GM12878 (cell line): ENCODE measurements at regions not wholly inside any gene's neighbourhood (a gene's known extent, or its start where the extent isn't known, plus 50 kb on each side); places are given as distances from the start of the nearest gene placed in this dataset.

ENCODE experiments used
- ATAC-seq: fragments of 200-7000 bp; cut with Tn5 transposase; 3 replicates; pipeline ENCODE4 v1.9.1; 2020; ENCODE audit warnings: mild to moderate bottlenecking, moderate library complexity
- BruUV-seq: library from RNA; stranded (reverse); fragments of 400-500 nt; replicated peaks from 2 replicates; lab custom pipeline; 2021; lab: Mats Ljungman, UMichigan
- CTCF ChIA-PET: fragments of 300-600 bp; sonication (Branson Sonifier 250); formaldehyde crosslinking; extraction: SDS; loops from one replicate; lab custom pipeline; 2021; ENCODE audit warnings: inconsistent platforms; lab: Yijun Ruan, JAX
- POLR2A ChIA-PET: fragments of 350-600 bp; formaldehyde crosslinking; extraction: SDS; loops from one replicate; lab custom pipeline; 2021; ENCODE audit warnings: inconsistent platforms; lab: Charles Lee
- RAD21 ChIA-PET: fragments of 300-600 bp; sonication (Branson Sonifier 250); formaldehyde crosslinking; loops from one replicate; lab custom pipeline; 2023; ENCODE audit warnings: antibody characterized with exemption; ENCODE audit not compliant: unreplicated experiment; lab: Charles Lee
- SMC1A ChIA-PET: fragments of 300-600 bp; sonication (Branson Sonifier 250); formaldehyde crosslinking; loops from one replicate; lab custom pipeline; 2023; ENCODE audit not compliant: unreplicated experiment, uncharacterized antibody; lab: Charles Lee
- DNase-seq: peaks from one replicate; pipeline ENCODE4 v3.0.0-alpha.2; 2011; ENCODE audit warnings: low read depth, low spot score
- FAIRE-seq: peaks from 3 replicates; lab custom pipeline; 2011; peaks lifted over from hg19 to GRCh38; lab: Jason Lieb, UNC
- H2AFZ ChIP-seq: 2 replicates; pipeline ENCODE4 v1.6.0; 2011; ENCODE audit warnings: low read depth, low read length, control low read depth; ENCODE audit not compliant: control insufficient read depth
- H3K27ac ChIP-seq: 2 replicates; pipeline ENCODE4 v1.5.1; 2011; ENCODE audit warnings: control low read depth; ENCODE audit not compliant: control insufficient read depth, insufficient read depth
- H3K27me3 ChIP-seq, 2 experiments: replicated peaks in 1 of 2; 2 replicates each; pipeline versions ENCODE4 v1.6.0 to v1.6.1; 2011; ENCODE audit warnings: low read length in 1 of 2; ENCODE audit not compliant: control insufficient read depth in 2 of 2, insufficient read depth in 2 of 2
- H3K36me3 ChIP-seq, 2 experiments: 2 replicates each; pipeline ENCODE4 v1.5.1; 2011; ENCODE audit warnings: low read length in 1 of 2; ENCODE audit not compliant: control insufficient read depth in 2 of 2, insufficient read depth in 2 of 2
- H3K4me1 ChIP-seq: 2 replicates; pipeline ENCODE4 v1.6.1; 2011; ENCODE audit warnings: mild to moderate bottlenecking, low read length, moderate library complexity, mixed read lengths; ENCODE audit not compliant: control insufficient read depth, insufficient read depth
- H3K4me2 ChIP-seq: 2 replicates; pipeline ENCODE4 v1.6.0; 2011; ENCODE audit warnings: control low read depth; ENCODE audit not compliant: control insufficient read depth, insufficient read depth
- H3K4me3 ChIP-seq: fragments of 200-600 bp; sonication (generic); 2 replicates; pipeline ENCODE4 v1.5.1; 2016
- H3K79me2 ChIP-seq: 2 replicates; pipeline ENCODE4 v1.6.0; 2011; ENCODE audit warnings: low read length; ENCODE audit not compliant: control insufficient read depth, insufficient read depth
- H3K9ac ChIP-seq: 2 replicates; pipeline ENCODE4 v1.8.0; 2011; ENCODE audit warnings: low read length, control low read depth, mixed read lengths; ENCODE audit not compliant: control insufficient read depth, insufficient read depth
- H3K9me3 ChIP-seq: replicated peaks from 3 replicates; pipeline ENCODE4 v1.5.1; 2011; ENCODE audit warnings: mild to moderate bottlenecking, low read length; ENCODE audit not compliant: control insufficient read depth, insufficient read depth
- H4K20me1 ChIP-seq: 2 replicates; pipeline ENCODE4 v1.6.0; 2011; ENCODE audit not compliant: control insufficient read depth, insufficient read depth
- ASH2L ChIP-seq: fragments of 300-600, 200-600 bp; sonication (generic); IDR thresholded peaks from 2 replicates; pipeline ENCODE4 v1.6.1; 2017; ENCODE audit warnings: low read depth, mild to moderate bottlenecking, borderline replicate concordance
- CREM ChIP-seq: IDR thresholded peaks from 2 replicates; pipeline ENCODE4 v1.6.1; 2014; ENCODE audit warnings: antibody characterized with exemption, low read depth
- HCFC1 ChIP-seq: fragments of 150-350 bp; IDR thresholded peaks from 2 replicates; pipeline ENCODE4 v1.6.1; 2014; ENCODE audit warnings: low read length
- JUND ChIP-seq: IDR thresholded peaks from 2 replicates; pipeline ENCODE4 v1.6.1; 2012; ENCODE audit warnings: low read depth, mild to moderate bottlenecking, low read length, improper control_type of control experiment, moderate library complexity
- KDM1A ChIP-seq: fragments of 200-600 bp; sonication (generic); IDR thresholded peaks from 2 replicates; pipeline ENCODE4 v1.6.1; 2016; ENCODE audit warnings: borderline replicate concordance
- KLF5 ChIP-seq: fragments of 450-650 bp; IDR thresholded peaks from 2 replicates; pipeline ENCODE4 v1.6.1; 2014; ENCODE audit warnings: mild to moderate bottlenecking; ENCODE audit not compliant: partially characterized antibody
- NFYA ChIP-seq: IDR thresholded peaks from 2 replicates; pipeline ENCODE4 v1.6.1; 2011; ENCODE audit warnings: low read depth, mild to moderate bottlenecking, low read length, improper control_type of control experiment, borderline replicate concordance
- RAD21 ChIP-seq: IDR thresholded peaks from 2 replicates; pipeline ENCODE4 v1.6.1; 2011; ENCODE audit warnings: mild to moderate bottlenecking, low read depth, low read length, moderate library complexity; ENCODE audit not compliant: insufficient read depth
- RELA ChIP-seq: fragments of 450-650 bp; IDR thresholded peaks from 2 replicates; pipeline ENCODE4 v1.8.0; 2014; ENCODE audit warnings: borderline replicate concordance; ENCODE audit not compliant: partially characterized antibody
- YY1 ChIP-seq: IDR thresholded peaks from 2 replicates; pipeline ENCODE4 v1.6.1; 2011; ENCODE audit warnings: low read depth, mild to moderate bottlenecking, low read length
- WGBS: methylation state at CpG from one replicate; pipeline ENCODE4 v1.1.6; 2016; ENCODE audit warnings: low lambda C conversion rate; ENCODE audit not compliant: insufficient replicate concordance, insufficient coverage; ENCODE audit errors: missing lambda C conversion rate; 5-methylcytosine and 5-hydroxymethylcytosine counted together
- in situ Hi-C: fragments of 300-500 bp; cut with MboI; formaldehyde crosslinking; loops from 9 replicates; pipeline ENCODE4 v1.14.3; 2018; ENCODE audit warnings: mixed read lengths
- intact Hi-C: fragments of 100-400 bp; cut with micrococcal nuclease; formaldehyde crosslinking; loops from one replicate; pipeline ENCODE4 v1.14.2; 2022; ENCODE audit not compliant: unreplicated experiment
- TF ChIP-seq, protein P1 (sequence below): fragments of 450-650 bp; IDR thresholded peaks from 2 replicates; pipeline ENCODE4 v1.6.1; 2016; ENCODE audit warnings: mild to moderate bottlenecking
- TF ChIP-seq, protein P2 (sequence below): fragments of 450-650 bp; IDR thresholded peaks from 2 replicates; pipeline ENCODE4 v1.6.1; 2017; ENCODE audit warnings: mild to moderate bottlenecking, low read depth, inconsistent platforms; ENCODE audit not compliant: poor library complexity, severe bottlenecking
- TF ChIP-seq, protein P3 (sequence below): fragments of 450-650 bp; IDR thresholded peaks from 2 replicates; pipeline ENCODE4 v1.6.1; 2017; ENCODE audit warnings: antibody characterized with exemption, mild to moderate bottlenecking, moderate library complexity

DNA sequence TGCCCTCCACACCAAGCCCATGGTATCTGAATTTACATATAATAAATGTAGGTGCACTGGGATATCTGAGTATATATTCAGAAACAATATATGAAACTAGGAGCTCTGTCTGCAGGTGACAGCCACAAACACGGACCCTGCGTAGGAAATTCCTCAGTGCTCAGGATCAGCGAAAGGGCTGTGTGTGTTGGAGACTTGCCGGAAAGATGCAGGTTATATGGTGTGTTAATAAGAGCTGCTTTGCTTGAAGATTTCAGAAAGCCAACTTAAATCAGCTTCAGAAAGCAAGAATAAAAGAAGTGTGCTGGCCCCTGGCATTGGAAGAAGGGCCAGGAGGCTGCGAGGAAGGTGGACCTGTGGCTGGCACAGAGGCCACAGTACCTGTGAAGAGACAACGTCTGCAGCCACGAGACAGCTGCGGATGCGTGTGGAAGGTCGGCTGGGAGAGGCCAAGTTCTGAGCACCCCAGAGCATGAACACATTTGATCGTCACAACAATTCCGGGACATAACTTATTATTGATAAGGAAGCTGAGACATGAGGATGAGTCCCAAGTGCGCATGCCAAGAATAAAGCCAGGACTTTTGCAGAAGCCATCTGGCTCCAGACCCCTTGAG is 183.2 kb downstream of the DLL1 start (continued):
- TF ChIP-seq, protein P1, sequence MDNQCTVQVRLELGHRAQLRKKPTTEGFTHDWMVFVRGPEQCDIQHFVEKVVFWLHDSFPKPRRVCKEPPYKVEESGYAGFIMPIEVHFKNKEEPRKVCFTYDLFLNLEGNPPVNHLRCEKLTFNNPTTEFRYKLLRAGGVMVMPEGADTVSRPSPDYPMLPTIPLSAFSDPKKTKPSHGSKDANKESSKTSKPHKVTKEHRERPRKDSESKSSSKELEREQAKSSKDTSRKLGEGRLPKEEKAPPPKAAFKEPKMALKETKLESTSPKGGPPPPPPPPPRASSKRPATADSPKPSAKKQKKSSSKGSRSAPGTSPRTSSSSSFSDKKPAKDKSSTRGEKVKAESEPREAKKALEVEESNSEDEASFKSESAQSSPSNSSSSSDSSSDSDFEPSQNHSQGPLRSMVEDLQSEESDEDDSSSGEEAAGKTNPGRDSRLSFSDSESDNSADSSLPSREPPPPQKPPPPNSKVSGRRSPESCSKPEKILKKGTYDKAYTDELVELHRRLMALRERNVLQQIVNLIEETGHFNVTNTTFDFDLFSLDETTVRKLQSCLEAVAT = no peak

DNA sequence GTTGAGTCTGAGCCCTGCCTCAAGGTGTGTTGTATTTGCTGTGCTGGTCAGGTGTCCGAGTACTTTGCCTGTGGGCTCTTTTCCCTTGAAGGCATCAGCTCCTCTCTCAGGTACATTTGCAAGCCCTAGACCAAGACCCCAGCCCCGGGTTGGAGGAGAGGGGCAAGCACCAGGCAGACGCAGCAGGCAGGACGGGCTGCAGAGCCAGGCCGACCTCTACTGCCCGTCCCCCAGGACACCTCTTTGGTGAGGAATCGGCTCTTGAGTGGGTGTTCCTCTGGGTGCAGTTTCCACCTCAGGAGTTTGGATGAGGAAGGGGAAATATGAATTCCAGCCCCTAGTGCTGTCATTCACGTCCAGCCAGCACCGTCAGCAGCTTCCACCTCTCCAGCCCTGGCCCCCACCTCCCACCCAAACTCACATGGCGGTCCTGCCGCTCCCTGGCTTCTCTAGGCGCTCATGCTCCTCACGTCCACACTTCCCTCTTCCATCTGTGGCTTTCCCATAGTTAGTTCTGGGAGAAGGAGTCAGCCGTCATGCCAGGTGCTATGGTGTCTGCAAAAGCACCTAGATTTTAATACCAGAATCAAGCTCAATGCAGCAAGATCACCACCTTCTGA is 183.9 kb downstream of the DLL1 start:
- FAIRE-seq (no peak), DNase-seq (no peak), ATAC-seq (no peak)
- ChIA-PET RAD21 (no interaction called here), SMC1A (no interaction called here), CTCF (no interaction called here), POLR2A (no interaction called here)
- H3K4me2 ChIP-seq = no peak overlapping the region
- intact Hi-C loops = no loop called here
- WGBS = 40% methylated on average over 14 of the region's 14 CpGs
- no peaks in the 10 kb centered on the region for H4K20me1 ChIP-seq
- no peak overlapping the region for H2AFZ ChIP-seq
- H3K4me1 ChIP-seq = no peaks in the 10 kb centered on the region
- no peak overlapping the region for H3K4me3 ChIP-seq
- no peak overlapping the region for H3K9ac ChIP-seq
- H3K27ac ChIP-seq = no peak overlapping the region
- H3K9me3 ChIP-seq = no peaks in the 10 kb centered on the region
- no peaks in the 10 kb centered on the region for H3K36me3 ChIP-seq
- no peaks in the 10 kb centered on the region for H3K27me3 ChIP-seq
- in situ Hi-C loops = no loop called here
- H3K79me2 ChIP-seq = no peaks in the 10 kb centered on the region
- BruUV-seq = no TSS peak
- TF ChIP-seq, protein P2, sequence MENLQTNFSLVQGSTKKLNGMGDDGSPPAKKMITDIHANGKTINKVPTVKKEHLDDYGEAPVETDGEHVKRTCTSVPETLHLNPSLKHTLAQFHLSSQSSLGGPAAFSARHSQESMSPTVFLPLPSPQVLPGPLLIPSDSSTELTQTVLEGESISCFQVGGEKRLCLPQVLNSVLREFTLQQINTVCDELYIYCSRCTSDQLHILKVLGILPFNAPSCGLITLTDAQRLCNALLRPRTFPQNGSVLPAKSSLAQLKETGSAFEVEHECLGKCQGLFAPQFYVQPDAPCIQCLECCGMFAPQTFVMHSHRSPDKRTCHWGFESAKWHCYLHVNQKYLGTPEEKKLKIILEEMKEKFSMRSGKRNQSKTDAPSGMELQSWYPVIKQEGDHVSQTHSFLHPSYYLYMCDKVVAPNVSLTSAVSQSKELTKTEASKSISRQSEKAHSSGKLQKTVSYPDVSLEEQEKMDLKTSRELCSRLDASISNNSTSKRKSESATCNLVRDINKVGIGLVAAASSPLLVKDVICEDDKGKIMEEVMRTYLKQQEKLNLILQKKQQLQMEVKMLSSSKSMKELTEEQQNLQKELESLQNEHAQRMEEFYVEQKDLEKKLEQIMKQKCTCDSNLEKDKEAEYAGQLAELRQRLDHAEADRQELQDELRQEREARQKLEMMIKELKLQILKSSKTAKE = no peak
- TF ChIP-seq YY1 (no peak), CREM (no peak), KDM1A (no peak), RAD21 (no peak), NFYA (no peak), RELA (no peak), ASH2L (no peak), KLF5 (no peak), JUND (no peak), HCFC1 (no peak)
- TF ChIP-seq, protein P3, sequence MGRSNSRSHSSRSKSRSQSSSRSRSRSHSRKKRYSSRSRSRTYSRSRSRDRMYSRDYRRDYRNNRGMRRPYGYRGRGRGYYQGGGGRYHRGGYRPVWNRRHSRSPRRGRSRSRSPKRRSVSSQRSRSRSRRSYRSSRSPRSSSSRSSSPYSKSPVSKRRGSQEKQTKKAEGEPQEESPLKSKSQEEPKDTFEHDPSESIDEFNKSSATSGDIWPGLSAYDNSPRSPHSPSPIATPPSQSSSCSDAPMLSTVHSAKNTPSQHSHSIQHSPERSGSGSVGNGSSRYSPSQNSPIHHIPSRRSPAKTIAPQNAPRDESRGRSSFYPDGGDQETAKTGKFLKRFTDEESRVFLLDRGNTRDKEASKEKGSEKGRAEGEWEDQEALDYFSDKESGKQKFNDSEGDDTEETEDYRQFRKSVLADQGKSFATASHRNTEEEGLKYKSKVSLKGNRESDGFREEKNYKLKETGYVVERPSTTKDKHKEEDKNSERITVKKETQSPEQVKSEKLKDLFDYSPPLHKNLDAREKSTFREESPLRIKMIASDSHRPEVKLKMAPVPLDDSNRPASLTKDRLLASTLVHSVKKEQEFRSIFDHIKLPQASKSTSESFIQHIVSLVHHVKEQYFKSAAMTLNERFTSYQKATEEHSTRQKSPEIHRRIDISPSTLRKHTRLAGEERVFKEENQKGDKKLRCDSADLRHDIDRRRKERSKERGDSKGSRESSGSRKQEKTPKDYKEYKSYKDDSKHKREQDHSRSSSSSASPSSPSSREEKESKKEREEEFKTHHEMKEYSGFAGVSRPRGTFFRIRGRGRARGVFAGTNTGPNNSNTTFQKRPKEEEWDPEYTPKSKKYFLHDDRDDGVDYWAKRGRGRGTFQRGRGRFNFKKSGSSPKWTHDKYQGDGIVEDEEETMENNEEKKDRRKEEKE = no peak
